HG03460 (cell line): ENCODE measurements at regions not wholly inside any gene's neighbourhood (a gene's known extent, or its start where the extent isn't known, plus 50 kb on each side); places are given as distances from the start of the nearest gene placed in this dataset.

Experiments
- ATAC-seq: cut with Tn5 transposase; IDR thresholded peaks from one replicate; pipeline ENCODE4 v1.9.1; 2021; ENCODE audit not compliant: unreplicated experiment

DNA sequence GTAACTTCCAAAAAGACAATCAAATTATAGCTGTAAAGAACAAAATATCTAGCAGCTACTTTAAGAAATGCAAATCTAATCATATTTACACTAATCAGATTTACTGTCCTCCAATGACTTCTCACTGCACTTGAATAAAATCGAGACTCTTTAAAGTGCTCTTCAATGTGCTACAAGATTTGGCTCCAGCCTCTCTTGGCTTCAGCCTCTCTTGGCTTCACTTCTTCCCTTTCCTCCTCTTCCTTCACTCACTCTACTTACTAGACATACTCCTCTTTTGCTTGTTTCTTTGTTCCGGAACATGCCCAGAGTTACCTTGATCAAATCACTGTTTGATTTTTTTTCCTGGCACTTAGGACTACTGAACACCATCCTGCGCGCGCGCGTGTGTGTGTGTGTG lies 495.4 kb downstream of the LMO7 start:
- ATAC-seq, result no peak

DNA sequence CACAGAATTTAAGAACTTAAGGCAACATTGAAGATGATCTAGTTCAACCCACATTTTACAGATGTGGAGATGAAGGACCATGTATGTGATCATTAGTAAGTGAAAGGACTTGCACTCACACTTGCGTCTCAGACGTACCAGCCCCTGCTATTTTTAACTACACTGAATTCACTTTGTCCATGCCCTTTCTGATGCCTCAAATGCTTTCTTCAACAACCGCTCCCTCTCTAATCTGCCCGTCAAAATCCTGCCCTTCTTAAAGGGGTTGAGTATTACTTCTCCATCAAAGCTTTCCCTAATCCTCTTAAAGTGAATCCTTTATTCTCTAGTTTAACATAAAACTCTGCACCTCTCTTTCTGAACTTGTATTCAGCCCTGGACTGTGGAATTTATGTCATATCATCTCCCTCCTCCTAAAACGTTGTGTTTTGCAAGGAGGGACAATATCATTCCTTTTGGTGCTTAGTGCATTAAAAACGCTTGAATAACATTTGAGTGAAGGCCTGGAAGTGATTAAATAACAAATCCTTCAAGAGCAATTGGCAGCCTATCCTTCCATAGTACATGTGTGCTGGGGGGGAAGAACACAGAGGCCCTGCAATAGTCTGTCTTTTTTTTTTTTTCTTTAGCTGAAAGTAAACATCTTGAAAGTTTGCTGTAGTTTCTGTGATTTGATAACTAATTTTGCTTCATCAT lies 493.3 kb downstream of the LMO7 start:
- no peak for ATAC-seq

DNA sequence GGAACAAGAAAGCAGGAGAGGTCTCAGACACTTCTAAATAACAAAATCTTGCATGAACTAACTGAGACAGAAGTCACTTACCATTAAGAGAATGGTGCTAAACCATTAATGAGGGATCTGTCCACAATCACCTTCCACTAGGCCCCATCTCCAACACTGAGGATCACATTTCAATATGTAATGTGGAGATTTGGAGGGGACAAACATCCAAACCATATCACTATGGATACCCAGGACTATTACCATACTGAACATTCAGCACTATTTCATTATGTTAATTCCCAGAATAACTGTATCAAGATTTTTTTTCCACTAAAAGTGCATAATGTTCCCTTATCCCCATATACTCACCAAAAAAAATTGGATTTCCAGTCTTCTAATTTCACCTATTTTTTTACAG lies 491.8 kb downstream of the LMO7 start:
- no peak for ATAC-seq

DNA sequence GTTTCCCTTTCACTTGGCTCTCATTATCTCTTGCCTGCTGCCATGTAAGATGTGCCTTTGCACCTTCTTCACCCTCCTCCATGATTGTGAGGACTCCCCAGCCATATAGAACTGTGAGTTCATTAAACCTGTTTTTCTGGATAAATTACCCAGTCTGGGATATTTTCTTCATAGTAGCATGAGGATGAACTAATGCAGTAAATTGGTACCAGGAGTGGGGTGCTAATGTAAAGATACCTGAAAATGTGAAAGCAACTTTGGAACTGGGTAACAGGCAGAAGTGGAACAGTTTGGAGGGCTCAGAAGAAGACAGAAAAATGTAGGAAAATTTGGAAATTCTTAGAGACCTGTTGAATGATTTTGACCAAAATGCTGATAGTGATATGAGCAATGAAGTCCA lies 487.4 kb downstream of the LMO7 start:
- no peak for ATAC-seq

DNA sequence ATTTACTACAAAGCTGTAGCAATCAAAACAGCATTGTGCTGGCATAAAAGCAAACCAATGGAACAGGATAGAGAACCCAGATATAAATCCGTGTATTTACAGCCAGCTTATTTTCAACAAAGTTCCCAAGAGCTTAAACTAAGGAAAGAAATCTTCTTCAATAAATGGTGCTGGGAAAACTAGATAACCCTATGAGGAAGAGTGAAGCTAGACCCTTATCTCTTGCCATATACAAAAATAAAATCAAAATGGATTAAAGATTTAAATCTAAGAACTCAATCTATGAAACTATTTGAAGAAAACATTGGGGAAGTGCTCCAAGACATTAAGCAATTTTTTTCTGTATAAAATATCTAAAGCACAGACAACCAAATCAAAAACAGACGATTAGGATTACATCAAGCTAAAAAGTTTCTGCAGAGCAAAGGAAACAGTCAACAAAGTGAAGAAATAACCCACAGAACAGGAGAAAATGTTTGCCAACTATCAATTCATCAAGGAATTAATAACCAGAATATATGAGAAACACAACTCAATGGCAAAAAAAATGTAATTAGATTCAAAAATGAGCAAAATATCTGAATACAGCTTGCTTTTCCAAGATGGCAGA lies 480.7 kb downstream of the LMO7 start:
- no peak for ATAC-seq

DNA sequence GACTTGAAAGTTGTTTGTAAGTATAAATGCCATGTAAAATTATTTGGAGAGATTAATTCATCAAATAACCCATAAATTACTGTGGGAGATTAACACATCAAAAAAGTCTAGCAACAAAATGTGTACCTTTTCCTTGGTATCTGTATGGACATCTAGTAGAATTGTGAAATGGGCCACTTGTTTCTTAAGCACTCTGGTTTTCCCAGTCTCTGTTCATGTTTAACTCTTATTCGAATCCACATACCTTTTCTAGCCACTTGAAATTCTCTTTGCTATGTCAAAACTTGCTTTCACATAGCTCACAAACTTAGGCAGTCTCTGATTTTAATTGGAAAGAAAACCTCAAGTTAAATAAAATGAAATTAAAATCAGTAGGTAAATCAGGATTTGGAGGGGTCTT lies 470.6 kb downstream of the LMO7 start:
- no peak for ATAC-seq

DNA sequence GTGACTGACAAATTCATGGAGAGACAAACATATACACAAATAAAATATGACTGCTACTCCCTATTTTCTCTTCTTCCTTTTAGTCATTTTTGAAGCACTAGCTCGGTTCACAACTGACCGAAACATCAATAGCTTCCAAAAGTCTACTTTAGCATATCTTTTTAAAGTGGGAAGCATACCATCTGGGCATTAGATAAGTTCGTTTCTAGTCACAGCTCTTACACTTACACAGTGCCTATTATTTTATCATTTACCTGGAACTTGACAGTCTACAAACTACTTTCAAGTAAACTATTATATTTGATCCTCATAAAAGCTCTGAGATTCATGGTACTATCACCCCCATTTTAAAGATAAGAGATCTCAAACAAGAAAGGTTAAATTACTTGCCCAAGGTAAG lies 458.5 kb downstream of the LMO7 start:
- no peak for ATAC-seq

DNA sequence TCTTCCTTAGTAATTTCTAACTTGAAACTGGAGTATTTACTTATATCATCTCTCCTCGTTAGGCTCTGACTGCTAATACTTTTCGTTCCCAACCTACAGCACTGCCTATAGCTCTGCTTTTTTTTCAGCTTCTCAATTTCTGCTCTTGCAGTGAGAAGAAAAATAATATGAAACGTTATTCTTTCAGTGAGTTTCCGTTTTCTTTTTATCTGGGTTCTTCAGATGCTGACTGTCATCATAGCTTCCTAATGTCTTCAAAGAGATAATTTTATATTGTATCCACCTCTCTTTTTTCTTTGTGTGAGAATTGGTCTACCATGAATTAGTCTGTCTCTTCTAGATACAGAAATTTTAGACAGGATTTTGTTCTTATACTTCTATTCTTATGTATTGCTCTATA lies 454.9 kb downstream of the LMO7 start:
- ATAC-seq, result no peak

DNA sequence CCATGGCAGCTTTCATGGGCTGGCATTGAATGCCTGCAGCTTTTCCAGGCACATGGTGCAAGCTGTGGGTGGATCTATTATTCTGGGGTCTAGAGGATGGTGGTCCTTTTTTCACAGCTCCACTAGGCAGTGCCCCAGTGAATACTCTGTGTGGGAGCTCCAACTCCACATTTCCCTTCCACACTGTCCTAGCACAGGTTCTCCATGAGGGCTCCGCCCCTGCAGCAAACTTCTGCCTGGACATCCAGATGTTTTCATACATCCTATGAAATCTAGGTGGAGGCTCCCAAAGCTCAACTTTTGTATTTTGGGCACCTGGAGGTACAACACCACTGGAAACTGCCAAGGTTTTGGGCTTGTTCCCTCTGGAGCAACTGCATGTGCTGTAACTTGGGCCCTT lies 450.6 kb downstream of the LMO7 start:
- no peak for ATAC-seq

DNA sequence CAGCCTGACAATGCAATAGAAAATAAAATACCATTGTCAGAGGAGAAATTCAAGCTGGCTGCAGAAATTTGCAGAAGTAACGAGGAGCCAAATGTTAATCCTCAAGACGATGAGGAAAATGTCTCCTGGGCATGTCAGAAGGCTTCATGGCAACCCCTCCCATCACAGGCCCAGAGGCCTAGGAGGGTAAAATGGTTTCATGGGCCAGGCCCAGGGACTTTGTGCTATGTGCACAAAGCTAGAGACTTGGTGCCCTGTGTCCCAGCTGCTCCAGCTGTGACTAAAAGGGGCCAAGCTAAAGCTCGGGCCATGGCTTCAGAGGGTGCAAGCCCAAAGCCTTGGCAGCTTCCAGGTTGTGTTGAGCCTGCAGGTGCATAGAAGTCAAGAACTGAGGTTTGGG lies 431.7 kb downstream of the LMO7 start:
- ATAC-seq, result no peak

DNA sequence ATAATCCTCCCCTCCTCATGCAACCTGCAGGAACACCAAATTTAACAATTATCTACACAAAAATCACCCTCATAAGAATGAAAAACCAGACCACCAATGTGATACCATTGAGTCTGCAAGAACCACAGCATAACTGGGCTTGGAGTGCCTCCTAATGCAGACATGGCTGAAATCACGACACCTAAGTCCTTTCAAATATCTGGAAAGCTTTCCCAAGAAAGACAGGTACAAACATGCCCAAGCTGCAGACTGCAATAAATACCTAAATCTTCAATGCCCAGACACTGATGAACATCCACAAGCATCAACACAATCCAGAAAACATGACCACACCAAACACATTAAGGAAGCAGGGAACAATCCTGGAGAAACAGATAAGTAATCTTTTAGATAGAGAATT lies 417.1 kb downstream of the LMO7 start:
- no peak for ATAC-seq

DNA sequence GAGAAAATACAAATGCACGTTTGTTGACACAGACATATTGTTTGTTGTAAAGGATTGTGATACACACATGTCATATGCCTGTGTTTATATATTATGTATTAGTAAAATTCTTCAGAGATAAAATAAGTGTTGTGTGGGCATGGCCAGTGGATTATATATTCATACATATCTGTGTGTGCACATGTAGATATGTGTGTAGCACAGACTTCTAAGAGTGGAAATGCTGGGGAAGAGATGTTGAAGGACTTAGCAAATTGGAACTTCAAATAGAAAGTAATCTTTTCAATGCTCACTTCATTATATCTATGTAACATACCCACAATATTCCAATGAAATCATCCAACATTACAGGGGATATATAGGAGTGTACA lies 413.2 kb downstream of the LMO7 start:
- no peak for ATAC-seq

DNA sequence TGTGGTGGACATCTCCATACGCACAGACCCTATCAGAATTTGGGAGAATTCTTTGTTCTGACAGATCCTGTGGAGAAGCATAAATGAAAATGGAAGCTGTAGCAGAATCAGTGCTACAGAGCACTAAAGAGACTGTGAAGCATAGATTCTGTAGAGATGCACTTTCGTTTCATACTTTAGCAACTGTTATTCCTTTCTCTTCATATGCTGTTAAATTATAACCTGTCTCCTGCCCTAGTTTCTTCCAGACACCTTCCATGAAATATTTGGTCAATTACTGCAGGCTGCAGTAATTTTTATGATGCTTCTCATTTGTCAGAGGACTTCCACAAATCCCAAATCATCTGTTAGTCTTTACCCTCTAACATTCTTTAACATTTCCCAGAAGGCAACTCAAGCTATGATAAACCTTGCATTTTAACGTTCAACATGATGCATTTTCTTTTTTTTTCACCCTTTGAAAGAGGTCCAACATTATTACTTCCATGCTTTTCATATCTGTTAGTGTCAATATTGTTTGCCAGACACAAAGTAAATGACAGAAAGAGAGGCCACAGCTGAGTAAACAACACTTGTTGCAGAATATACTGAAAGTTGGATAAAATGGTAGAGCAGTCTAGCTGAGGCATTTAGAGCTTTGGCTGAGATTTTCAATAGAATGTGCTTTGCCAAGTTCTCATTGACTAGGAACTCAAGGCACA lies 412.7 kb downstream of the LMO7 start:
- ATAC-seq, result no peak

DNA sequence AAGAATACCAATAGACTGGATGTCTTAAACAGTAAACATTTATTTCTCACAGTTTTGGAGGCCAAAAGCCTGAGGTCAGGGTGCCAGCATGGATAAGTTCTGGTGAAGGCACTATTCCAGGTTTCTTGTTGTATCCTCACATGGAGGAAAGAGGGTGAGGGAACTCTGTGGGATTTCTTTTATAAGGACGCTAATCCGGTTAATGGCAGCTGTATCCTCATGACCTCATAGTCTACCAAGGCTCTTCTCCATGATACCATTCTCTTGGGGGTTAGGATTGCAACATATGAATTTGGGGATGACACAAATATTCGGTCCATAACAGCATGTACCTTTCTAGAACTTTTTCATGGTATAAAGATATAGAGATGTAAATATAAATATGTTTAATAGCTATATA lies 412.0 kb downstream of the LMO7 start:
- ATAC-seq, result no peak

DNA sequence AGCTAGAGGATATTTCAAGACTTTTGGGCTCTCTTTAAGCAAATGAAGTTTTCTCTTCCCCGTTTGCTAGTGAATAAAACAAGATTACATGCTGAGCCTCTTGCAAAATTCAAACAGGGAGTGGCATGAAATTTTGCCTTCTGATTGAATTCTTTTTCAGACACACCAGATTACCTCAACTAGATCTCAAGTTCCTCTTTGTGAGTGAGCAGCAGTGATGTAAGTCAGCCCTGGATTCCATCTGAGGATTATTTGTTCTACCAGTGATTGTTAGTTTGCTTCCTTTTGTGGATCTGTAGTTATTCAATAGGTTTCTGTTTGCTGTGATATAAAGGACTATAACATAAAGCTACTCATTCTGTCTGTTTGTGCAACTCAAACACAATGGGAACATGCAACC lies 407.7 kb downstream of the LMO7 start:
- ATAC-seq, result no peak

DNA sequence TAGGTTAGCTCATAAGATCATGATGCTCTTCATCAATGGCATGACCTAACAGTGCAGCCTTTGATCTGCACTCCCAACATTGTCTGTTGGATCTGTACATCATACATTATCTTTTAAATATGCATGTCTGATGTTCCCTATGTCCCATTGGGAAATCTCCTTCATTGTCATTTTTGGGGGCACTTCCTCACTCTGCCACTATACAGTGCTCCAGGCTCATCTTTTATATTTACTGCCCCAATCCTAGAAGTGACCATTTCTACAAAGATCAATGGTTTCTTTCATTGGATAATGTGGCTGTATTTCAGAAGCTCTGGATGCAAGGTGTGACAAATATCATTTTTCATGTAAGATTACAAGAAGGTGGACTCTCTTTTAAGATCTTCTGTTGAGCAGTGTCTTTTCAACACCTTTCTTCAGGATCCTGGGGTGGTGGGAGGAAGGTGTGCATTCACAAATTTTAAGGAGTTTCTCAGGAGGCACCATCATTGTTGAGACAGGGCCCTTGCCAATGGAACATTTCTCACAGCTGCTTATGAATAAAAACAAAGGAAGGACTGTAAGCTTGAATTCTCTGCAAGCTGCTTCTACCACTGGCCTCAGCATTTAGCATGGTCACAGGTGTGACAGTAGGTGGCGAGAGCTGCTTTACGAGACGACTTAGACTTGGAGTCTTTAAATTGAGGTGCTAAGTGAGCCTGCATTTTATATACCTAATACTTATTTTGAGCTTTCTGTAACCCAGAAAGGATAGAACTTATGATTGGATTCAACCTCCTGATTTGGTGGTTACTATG lies 403.0 kb downstream of the LMO7 start:
- ATAC-seq, result no peak

DNA sequence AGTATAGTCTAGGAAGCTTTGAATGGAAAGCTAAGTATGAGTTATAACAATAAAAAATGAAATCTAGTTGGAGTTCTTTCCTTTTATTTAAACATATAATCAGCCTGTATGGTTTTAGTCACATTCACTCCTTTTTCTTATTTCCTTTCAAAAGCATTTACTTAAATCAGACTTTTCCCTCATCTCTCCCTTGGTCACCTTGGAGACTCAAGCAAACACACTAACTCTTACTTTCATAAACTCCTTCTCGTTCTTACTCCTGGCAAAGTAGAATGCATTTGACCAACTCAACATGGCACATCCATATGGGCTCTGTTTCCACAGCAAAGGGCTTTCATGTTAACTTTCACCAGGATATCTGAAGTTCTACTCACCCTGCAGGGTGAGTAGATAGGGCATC lies 400.0 kb downstream of the LMO7 start:
- no peak for ATAC-seq

DNA sequence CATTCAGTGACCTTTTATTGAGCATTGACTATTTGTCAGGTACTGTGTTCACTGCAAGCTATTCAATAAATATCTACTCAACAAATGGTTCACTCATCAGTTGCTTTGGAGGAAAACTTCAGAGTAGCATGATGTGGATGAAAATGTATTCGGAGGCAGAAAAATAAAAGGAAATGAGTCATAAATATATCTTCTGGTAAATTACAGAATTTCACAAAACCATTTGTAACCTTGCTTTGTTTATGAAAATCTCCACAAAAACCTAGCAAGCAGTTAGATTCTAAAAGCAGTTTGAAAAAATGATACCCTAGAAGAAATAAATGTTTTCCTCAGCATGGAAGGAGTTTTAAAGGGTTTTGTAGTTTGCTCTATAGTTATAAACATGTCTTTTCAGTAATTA lies 399.6 kb downstream of the LMO7 start:
- no peak for ATAC-seq

DNA sequence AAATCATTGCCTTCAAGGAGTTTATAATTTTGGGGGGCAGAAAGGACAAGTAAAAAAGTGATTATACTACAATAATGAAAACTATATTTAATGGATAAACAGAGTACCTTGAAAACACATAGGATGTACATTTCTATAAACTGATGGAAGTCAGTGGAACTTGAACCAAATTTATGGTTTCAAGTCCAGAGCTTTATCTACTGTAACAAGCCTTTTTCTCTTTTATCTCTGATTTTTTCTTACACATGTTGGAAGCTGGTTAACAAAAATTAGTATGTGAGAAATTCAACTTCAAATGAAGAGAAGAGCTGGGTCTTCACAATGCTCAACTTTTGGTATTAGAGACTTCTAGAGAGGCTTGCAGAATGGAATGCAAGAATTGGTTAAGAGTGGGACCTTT lies 393.6 kb downstream of the LMO7 start:
- no peak for ATAC-seq

DNA sequence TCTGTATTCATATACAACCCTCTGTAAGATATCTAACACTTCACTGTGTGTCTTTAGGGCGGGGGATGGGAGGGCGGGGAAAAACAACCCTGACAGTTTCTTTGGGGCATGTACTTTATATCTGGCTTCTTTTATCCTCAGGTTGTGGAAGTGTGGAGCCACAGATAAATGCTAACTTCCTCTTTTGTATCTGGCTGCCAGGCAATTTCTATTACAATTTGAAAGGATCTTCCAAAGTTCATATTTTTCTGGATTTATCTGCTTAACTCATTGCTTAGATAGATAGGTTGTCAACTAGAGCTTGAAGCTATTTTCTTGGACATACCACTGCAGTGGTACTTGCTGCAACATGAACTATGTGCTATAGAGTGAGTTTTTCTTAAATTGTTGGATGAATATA lies 393.0 kb downstream of the LMO7 start:
- ATAC-seq, result no peak

DNA sequence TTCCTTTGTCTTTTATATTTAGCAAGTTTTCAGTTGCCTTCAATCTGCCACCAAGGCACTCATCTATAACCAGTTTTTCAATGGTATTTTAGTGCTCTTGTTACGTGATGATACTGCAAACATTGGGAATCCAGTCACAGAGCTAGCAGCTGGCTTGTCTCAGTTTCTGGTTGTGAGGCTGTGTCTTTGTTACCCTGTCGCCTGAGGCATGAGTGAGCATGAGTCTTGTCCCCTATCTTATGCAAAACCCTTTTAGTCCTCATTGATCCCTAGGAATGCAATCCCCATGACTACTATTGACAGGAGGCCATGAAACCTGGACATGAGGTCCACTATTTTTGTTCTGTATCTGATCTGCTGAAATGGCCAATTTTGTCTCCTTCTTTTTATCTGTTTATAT lies 391.0 kb downstream of the LMO7 start:
- ATAC-seq, result no peak

DNA sequence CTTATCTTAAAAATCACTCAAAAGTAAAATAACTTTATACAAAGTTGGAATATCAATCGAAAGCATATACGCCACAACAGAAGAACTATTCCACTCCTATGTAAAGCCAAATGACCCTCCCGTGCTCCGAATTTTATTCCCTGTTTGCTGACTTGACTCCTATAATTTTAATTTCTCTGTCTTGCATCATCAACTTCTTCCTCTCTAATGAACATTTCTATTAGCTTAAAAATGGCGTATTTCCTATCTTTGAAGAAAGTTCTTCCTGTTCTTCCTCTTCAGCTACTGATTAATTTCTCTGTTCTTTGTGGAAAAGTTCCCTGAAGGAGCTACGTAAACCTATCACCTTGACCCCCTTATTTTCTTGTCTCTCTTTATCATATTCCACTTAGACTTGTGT lies 389.3 kb downstream of the LMO7 start:
- ATAC-seq, result no peak
